GM19463 (cell line): ENCODE measurements at regions not wholly inside any gene's neighbourhood (a gene's known extent, or its start where the extent isn't known, plus 50 kb on each side); places are given as distances from the start of the nearest gene placed in this dataset.
"Not testable (repeated sequence)": the region's sequence is repeated elsewhere in the genome, so short reads cannot be mapped to it uniquely, and the experiment has no call there.

ENCODE experiments used
- ATAC-seq: cut with Tn5 transposase; IDR thresholded peaks from one replicate; pipeline ENCODE4 v1.9.1; 2021; ENCODE audit warnings: mild to moderate bottlenecking, moderate library complexity; ENCODE audit not compliant: unreplicated experiment

DNA sequence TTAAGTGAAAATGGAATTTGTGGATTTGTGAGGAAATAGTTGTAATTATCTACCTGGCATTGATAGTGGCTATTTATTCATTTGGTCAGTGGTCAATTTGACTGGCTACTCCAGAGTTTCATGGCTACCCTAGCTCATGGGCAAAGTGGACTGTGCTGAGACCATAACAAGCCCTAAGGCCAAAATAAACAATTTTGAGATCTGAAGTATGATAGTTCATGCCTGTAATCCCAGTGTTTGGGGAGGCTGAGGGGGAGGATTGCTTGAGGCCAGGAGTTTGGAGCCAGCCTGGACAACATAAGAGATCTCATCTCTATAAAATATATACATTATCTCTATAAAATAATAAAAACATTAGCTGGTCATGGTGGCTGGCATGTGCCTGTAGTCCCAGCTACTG, 311.7 kb downstream of the HIVEP2 start:
- no peak for ATAC-seq

DNA sequence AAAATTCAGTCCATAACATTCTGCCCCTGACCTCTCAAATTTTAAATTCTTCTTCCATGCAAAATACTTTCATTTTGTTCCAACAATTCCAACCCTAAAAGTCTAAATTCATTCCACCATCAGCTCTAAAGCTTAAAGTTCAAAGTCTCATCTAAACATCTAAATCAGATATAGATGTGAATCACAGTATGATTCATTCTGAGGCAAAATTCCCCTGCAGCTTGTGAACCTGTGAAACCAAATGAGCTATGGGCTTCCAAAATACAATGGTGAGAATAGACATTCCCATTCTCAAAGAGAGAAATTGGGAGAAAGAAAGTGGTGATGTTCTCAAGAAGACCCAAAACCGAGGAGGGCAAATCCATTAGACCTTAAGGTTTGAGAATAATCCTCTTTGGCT, 309.8 kb downstream of the HIVEP2 start:
- no peak for ATAC-seq

DNA sequence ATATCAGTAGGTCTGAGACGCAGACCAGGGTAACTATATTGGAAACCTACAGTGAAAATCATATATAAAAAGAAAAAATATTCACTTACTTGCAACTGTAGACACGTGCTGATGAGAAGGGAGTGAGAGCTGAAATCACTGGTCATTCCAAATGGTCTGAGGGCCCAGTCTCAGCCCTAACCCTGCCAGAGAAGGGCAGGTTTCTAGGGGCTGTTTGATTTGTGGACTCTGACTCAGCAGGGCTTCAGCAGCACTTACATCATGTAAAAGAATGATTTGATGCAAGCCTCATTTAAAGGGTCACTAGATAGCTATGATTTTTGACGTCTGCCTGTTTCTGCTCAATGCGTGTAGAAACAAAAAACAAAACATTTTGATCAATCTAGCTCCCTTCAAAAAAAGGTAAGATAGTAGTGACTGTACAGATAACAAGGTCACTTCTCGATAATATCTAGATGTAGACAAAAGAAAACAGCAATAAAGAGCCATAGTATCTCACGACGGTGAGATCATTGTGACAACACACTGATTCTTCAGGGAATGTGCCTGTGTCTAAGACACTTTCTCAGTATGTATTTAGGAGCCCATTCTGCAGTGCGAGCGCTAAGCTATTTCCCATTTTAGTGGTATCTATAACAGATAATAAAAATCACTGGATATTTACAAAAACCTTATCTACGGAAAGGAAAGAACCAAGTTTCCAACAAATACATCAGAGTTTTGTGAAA, 307.2 kb downstream of the HIVEP2 start:
- no peak for ATAC-seq

DNA sequence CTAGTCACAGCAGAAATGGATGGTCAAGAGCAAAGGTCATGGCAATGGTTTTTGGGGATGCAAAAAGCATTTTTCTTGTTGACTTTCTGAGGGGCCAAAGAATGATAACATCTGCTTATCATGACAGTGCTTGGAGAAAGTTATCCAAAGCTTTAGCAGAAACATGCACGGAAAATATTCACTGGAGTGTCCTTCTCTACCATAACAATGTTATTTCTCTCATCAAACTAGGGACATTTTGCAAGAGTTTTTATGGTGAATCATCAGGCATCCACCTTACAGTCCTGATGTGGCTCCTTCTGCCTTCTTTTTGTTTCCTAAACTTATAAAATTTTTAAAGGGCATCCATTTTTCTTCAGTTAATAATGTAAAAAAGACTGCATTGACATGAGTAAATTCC, 302.3 kb downstream of the HIVEP2 start:
- no peak for ATAC-seq

- ATAC-seq: no peak
Measured at GRCh38 chr6:142644866-142645265, 300.1 kb downstream of the HIVEP2 start.

DNA sequence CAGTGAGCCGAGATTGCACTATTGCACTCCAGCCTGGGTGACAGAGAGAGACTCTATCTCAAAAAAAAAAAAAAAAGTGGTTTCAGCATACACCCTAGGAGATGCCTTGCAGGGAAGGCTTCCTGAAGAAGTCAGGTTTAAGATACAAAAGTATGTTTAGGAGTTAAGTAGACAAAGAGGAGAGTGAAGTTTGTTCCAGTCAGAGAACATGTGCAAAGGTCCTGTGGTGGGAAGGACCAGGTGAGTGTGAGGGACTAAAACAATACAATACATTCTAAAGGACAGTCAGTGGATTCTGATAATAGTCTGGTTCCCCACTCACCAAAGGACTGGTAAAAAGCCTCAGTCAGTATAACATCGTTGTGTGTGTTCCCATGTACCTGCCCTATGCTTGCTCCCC, 299.3 kb downstream of the HIVEP2 start:
- ATAC-seq: no peak

DNA sequence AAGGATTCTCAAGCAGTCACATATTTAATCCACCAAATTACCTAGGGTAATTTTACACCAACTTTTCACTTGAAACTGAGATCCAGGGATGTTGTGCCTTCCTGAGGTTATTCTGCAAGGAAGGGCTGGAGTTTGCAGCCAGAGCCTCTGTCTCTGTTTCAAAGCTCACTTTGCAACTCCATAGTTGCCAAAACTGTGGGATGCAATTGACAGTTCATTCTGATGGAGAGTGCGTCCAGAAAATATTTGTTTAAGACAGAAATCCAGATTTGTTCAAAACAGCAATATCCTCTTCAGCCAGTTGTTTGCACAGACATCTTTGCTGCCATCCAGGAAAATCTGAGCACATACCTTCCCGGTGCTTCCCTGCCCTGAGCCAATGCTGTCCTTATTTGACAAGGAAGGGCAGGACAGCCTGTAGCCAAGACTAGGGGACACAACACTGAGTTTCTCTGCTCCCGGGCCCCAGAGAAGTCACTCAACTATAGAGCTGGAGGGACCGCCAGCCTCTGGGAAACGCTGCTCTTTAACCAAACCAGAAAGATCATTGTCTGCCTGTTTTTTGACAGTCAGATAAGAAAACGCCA, 297.4 kb downstream of the HIVEP2 start:
- ATAC-seq: no peak

DNA sequence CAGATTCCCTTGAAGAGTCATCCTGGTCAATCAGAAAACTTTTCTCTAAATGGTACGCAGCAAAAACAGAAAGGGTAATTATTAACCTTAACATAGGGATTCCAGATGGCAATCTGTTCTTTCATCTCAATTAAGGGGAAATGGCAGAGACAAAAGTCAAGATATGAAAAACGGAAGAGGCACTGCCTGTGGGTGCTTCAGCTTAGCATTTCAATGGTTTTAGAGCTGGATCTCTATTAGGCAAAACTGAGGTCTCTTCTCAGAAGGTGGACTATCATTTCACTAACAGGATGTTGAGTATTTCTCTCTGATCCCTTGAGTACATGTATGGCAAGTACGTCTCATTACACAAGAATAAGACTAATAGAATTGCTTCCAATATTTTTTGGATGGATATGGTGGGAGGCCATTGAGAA, 296.9 kb downstream of the HIVEP2 start:
- no peak for ATAC-seq

- ATAC-seq: no peak
Measured at GRCh38 chr6:142648526-142648925, 296.4 kb downstream of the HIVEP2 start.

- ATAC-seq: not testable (repeated sequence)
Measured at GRCh38 chr6:142649438-142650234, 295.3 kb downstream of the HIVEP2 start.

GRCh38 chr6:142651384-142651783, 293.6 kb downstream of the HIVEP2 start:
- ATAC-seq: no peak

GRCh38 chr6:142653710-142654420, 291.1 kb downstream of the HIVEP2 start:
- no peak for ATAC-seq

DNA sequence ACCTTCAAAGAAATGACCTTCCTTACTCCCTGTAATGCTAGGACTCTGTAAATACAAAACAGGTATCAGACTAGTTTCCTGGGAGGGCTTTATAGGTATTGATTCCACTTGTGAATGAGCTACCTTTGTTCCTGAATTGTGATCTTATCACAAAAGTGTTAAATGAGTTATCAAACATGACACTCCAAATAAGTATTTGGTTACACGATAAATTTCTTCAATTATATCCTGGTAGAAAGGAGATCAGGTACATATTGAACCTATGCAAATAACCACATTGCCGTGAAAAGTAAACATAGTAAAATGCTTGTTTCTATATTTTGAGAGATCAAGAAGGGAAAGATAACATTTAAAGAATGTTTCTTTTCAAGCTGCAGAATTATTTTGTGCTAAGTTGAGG, 285.3 kb downstream of the HIVEP2 start:
- no peak for ATAC-seq

DNA sequence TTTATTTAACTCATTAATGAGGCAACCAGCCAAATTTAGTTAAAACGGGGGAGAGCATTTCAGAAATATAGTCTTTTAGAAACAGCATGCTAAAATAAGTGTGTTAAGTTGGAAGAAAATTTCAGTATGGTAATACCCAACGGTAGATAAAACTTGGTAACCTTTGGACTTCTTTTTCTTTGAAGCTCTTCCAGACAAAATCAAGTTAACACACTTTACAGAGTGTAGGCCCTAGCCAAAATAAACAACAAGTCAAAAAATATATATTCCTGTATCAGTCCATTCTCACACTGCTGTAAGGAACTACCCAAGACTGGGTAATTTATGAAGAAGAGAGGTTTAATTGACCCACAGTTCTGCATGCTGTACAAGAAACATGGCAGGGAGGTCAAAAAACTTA, 279.6 kb downstream of the HIVEP2 start:
- ATAC-seq: no peak

GRCh38 chr6:142666599-142667185, 278.3 kb downstream of the HIVEP2 start:
- ATAC-seq: no peak

- ATAC-seq: no peak
Measured at GRCh38 chr6:142669471-142670351, 275.3 kb downstream of the HIVEP2 start.

DNA sequence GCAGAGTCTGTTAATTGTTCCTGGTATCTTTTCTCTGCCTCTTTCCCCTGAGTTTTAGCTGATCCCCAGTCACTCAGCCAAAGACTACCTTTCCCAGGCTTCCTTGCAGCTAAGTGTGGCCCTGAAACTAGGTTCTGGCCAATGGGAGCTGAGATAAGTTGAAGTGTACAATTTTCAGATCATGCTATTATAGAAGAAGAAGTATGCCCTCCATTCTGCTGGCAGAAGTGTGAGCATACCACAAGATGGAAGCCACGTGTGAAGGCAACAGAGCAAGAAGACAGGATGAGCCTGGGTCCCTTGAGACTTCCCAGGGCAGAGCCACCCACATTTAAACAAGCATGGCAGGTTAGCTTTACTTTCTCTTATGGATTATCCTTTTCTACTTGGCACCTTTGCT, 273.2 kb downstream of the HIVEP2 start:
- ATAC-seq: no peak

DNA sequence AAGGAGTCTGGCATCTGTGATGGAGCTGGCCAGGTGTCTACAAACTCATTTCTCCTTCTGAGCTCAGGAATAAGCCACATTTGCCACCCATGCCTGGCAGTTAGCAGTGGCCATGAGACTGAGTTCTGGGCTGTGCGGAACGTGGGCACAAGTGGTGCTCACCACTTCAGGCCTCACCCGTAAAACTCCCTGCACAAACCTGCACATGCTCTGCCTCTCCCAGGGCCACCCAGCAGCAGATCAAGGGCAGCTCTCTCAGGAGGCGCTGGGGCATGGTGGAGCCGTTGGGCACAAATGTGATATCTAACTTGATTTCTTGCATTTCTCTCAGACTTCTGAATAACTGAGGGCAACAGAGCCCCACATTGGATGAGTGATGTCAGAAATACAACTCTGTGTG, 269.5 kb downstream of the HIVEP2 start:
- no peak for ATAC-seq

DNA sequence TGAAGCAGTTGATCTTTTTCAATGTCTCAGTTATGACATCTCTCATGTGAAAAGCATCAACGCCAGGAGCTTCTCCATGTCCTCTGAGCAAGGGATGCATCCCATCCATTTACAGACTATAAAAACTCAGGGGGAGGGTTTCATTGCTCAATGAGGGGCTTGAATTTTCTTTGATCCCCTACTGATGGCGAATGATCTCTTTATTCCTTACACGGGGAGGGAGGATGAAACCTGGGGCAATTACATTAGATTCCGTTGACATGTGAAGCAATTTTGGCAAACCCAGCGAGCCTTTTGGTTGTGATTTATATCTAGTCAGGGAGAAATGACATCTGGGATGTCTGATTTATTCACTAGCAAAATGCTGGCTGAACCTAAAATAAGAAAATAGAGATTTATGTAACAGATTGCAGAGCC, 268.9 kb downstream of the HIVEP2 start:
- ATAC-seq: no peak

DNA sequence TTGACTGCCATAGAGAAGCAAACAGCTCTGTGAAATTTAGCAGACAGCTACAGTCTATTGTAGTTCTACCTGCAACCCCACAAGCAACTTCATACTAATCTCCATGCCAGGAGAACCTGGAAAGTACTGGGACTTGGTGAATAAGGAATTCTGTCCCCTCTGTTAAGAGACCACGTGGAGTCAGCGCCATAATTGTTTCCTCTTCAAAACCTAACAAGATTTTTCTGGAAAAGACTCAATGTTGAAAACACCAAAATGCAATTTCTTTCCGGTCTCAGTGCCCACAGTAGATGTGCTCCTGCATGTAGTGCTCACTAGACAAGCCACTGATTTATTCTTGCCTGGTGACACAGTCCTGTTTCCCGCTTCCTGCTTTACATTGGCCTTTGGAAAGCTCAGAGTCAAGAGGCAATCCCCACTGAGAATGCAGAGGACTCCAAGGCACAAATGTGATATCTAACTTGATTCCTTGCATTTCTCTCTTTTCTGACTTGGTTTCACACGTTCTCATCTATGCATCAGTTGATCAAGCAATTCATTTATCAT, 268.3 kb downstream of the HIVEP2 start:
- ATAC-seq: no peak
